ENCODE measurements at regions not wholly inside any gene's neighbourhood (a gene's known extent, or its start where the extent isn't known, plus 50 kb on each side); places are given as distances from the start of the nearest gene placed in this dataset.

DNA sequence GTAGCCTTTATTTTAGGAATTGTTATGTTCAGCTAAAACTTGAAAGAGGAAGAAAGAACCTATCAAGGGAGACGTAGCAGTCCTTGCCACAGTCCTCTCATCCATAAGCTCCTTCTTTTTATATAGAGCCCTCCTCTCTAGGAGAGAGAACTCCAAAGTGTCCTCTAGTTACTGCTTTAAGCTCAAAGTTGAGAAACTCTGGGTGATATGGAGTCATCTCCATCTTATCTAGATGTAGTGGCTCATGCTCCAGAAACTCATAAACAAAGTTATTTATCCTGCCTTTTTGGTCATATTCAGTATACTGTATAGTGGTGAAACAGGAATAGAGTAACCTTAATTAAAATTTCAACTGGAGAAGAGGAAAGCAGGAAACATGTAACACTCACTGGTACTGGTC, 90.4 kb upstream of the ATF7IP start:
- TF ChIP-seq CTCF (IDR thresholded peaks at IDR 0.05; ENCODE audit: unreplicated experiment), result no peak
- Mint-ChIP-seq H3K4me1 (peaks cover 9% of the 10 kb centered on the region), H3K27ac (no peak overlapping the region), H3K9me3 (peaks cover 35% of the 10 kb centered on the region), H3K4me3 (no peak overlapping the region), H3K27me3 (ENCODE audit: low read depth) (no peaks in the 10 kb centered on the region), H3K36me3 (peaks cover 14% of the 10 kb centered on the region)
- DNase-seq (ENCODE audit: low spot score in 2 of 2, unreplicated experiment in 2 of 2), result no peak

DNA sequence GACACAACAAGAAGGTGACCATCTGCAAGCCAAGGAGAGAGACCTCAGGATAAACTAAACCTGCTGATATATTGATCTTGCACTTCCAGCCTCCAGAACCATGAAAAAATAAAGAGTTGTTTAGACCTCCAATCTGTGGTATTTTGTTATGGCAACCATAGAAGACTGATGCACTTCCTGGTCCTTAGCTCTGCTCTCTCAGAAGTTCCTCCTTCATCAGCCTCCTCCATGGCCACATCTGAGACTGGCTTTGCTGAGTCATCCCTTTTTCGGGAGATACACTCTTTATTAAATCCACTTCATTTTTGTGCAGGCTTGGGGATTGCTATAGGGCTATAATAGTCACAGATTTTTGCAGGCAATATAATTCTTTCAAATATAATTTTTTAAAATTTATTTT, 89.6 kb upstream of the ATF7IP start:
- Mint-ChIP-seq H3K9me3 (peaks cover 34% of the 10 kb centered on the region), H3K27me3 (ENCODE audit: low read depth) (no peaks in the 10 kb centered on the region), H3K4me1 (peaks cover 9% of the 10 kb centered on the region), H3K27ac (no peak overlapping the region), H3K36me3 (peaks cover 10% of the 10 kb centered on the region), H3K4me3 (no peak overlapping the region)
- DNase-seq (ENCODE audit: low spot score in 2 of 2, unreplicated experiment in 2 of 2), result no peak
- TF ChIP-seq CTCF (IDR thresholded peaks at IDR 0.05; ENCODE audit: unreplicated experiment), result no peak

- Mint-ChIP-seq H3K4me1 (peaks cover 8% of the 10 kb centered on the region), H3K27me3 (ENCODE audit: low read depth) (no peaks in the 10 kb centered on the region), H3K9me3 (peaks cover 25% of the 10 kb centered on the region), H3K4me3 (no peak overlapping the region), H3K27ac (peak overlapping the region; percentile 66), H3K36me3 (peaks cover 10% of the 10 kb centered on the region)
- no peak for TF ChIP-seq CTCF (IDR thresholded peaks at IDR 0.05; ENCODE audit: unreplicated experiment)
- DNase-seq (ENCODE audit: low spot score in 2 of 2, unreplicated experiment in 2 of 2), result no peak
Observed at GRCh38 chr12:14278294-14278953, 87.1 kb upstream of the ATF7IP start.

DNA sequence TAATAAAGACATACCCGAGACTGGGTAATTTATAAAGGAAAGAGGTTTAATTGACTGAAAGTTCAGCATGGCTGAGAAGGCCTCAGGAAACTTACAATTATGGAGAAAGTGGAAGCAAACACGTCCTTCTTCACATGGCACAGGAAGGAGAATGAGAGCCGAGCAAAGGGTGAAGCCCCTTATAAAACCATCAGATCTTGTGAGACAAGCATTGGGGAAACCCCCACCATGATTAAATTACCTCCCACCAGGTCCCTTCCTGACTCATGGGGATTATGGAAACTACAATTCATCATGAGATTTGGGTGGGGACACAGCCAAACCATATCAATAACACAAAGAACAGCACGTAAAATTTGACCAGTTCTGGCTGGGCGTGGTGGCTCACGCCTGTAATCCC, 85.6 kb upstream of the ATF7IP start:
- H3K27me3 Mint-ChIP-seq (ENCODE audit: low read depth), result no peaks in the 10 kb centered on the region
- DNase-seq (ENCODE audit: low spot score in 2 of 2, unreplicated experiment in 2 of 2), result no peak
- H3K4me3 Mint-ChIP-seq, result no peak overlapping the region
- no peak overlapping the region for H3K27ac Mint-ChIP-seq
- TF ChIP-seq CTCF (IDR thresholded peaks at IDR 0.05; ENCODE audit: unreplicated experiment), result no peak
- H3K9me3 Mint-ChIP-seq, result peaks cover 17% of the 10 kb centered on the region
- peaks cover 7% of the 10 kb centered on the region for H3K36me3 Mint-ChIP-seq
- peaks cover 21% of the 10 kb centered on the region for H3K4me1 Mint-ChIP-seq

DNA sequence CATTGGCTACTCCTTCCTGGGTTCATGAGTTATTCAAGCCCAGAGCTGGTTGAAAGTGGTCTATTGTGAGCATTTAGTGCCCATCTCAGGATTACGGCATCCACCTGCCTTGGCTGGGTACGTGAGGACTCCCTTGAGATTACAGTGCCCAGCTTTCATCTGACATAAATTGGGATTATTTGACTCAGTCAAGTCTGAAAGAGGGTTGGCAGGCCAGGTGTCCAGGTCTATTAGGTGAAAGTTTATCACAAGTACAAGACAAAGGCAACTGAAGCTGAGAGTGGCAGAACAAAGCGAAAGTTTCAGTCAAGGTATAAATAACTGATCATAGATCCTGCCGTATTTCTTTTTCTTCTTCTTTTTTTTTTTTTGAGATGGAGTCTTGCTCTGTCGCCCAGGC, 84.6 kb upstream of the ATF7IP start:
- H3K4me1 Mint-ChIP-seq, result peaks cover 21% of the 10 kb centered on the region
- H3K9me3 Mint-ChIP-seq, result peaks cover 12% of the 10 kb centered on the region
- H3K27me3 Mint-ChIP-seq (ENCODE audit: low read depth), result no peaks in the 10 kb centered on the region
- H3K27ac Mint-ChIP-seq, result no peak overlapping the region
- no peak overlapping the region for H3K4me3 Mint-ChIP-seq
- DNase-seq (ENCODE audit: low spot score in 2 of 2, unreplicated experiment in 2 of 2), result no peak
- peaks cover 2% of the 10 kb centered on the region for H3K36me3 Mint-ChIP-seq
- TF ChIP-seq CTCF (IDR thresholded peaks at IDR 0.05; ENCODE audit: unreplicated experiment), result no peak

- no peak overlapping the region for H3K27ac Mint-ChIP-seq
- H3K4me1 Mint-ChIP-seq, result peaks cover 21% of the 10 kb centered on the region
- H3K27me3 Mint-ChIP-seq (ENCODE audit: low read depth), result no peaks in the 10 kb centered on the region
- no peak for TF ChIP-seq CTCF (IDR thresholded peaks at IDR 0.05; ENCODE audit: unreplicated experiment)
- H3K4me3 Mint-ChIP-seq, result no peak overlapping the region
- peaks cover 11% of the 10 kb centered on the region for H3K9me3 Mint-ChIP-seq
- H3K36me3 Mint-ChIP-seq, result peaks cover 1% of the 10 kb centered on the region
- DNase-seq (ENCODE audit: low spot score in 2 of 2, unreplicated experiment in 2 of 2), result no peak
Observed at GRCh38 chr12:14281539-14281938, 83.9 kb upstream of the ATF7IP start.
